ENCODE measurements at regions not wholly inside any gene's neighbourhood (a gene's known extent, or its start where the extent isn't known, plus 50 kb on each side); places are given as distances from the start of the nearest gene placed in this dataset.

DNA sequence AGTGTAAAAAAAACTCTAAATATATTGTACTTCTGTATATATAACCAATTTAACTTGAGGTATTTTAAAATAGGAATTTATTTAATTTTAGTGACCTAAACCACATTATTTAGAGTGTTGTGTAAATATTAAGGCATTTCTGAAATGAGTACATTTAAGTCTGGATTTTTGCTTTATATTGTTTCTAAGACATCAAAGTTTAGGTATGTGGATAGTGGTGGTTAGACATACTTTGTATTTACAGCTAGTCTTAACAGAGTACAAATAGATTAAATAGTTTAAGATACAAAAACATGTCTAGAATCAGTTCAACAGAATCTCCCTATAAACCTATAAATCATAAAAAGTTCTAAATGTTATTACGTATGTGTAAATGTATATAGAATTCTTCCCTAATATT, 588.5 kb downstream of the TRIML1 start:
- intact Hi-C loops (cut with DNase I) = no loop called here
- H3K27ac ChIP-seq (ENCODE audit: low read depth in 2 of 2, low read length in 2 of 2) = no peak overlapping the region
- no peak overlapping the region for H3K4me3 ChIP-seq (ENCODE audit: low read length in 3 of 3)
- no peaks in the 10 kb centered on the region for H3K36me3 ChIP-seq (ENCODE audit: control insufficient read depth in 2 of 3, insufficient read depth in 3 of 3, low read length in 3 of 3)
- H3K9me3 ChIP-seq (ENCODE audit: control insufficient read depth in 2 of 3, insufficient read depth in 1 of 3, low read length in 3 of 3) = no peaks in the 10 kb centered on the region
- FAIRE-seq = no peak
- no peaks in the 10 kb centered on the region for H3K27me3 ChIP-seq (ENCODE audit: control insufficient read depth, insufficient read depth, low read length)
- H3K9ac ChIP-seq (ENCODE audit: low read length in 3 of 3) = no peak overlapping the region
- H3K4me1 ChIP-seq (ENCODE audit: control insufficient read depth in 2 of 3, insufficient read depth in 2 of 3, low read depth in 1 of 3, low read length in 3 of 3) = no peaks in the 10 kb centered on the region
- no peak for TF ChIP-seq CTCF (IDR thresholded peaks at IDR 0.05; ENCODE audit: borderline replicate concordance, extremely low read depth, insufficient read depth)
- no peak for DNase-seq

DNA sequence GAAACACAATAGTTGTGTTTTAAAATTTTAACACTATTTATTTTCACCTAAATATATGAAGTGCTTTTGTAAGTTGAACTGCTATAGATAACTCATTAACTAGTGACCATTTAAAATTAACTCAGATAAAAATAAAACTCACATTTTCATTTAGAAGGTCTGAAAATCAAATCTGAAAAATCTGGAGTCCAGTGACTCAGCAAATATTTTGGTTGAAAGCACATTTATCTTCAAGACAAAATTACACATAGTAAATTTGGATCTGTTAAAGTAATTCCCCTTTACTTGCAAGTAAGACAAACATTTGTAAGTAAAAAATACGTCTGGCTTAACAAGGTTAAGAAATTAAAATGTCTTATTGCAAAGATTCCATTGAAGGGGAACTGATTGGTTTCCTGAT, 589.1 kb downstream of the TRIML1 start:
- H3K27me3 ChIP-seq (ENCODE audit: control insufficient read depth, insufficient read depth, low read length) = no peaks in the 10 kb centered on the region
- H3K9ac ChIP-seq (ENCODE audit: low read length in 3 of 3) = no peak overlapping the region
- H3K27ac ChIP-seq (ENCODE audit: low read depth in 2 of 2, low read length in 2 of 2) = no peak overlapping the region
- H3K4me3 ChIP-seq (ENCODE audit: low read length in 3 of 3) = no peak overlapping the region
- FAIRE-seq (no peak), DNase-seq (no peak)
- intact Hi-C loops (cut with DNase I) = no loop called here
- no peak for TF ChIP-seq CTCF (IDR thresholded peaks at IDR 0.05; ENCODE audit: borderline replicate concordance, extremely low read depth, insufficient read depth)
- no peaks in the 10 kb centered on the region for H3K4me1 ChIP-seq (ENCODE audit: control insufficient read depth in 2 of 3, insufficient read depth in 2 of 3, low read depth in 1 of 3, low read length in 3 of 3)
- H3K36me3 ChIP-seq (ENCODE audit: control insufficient read depth in 2 of 3, insufficient read depth in 3 of 3, low read length in 3 of 3) = no peaks in the 10 kb centered on the region
- no peaks in the 10 kb centered on the region for H3K9me3 ChIP-seq (ENCODE audit: control insufficient read depth in 2 of 3, insufficient read depth in 1 of 3, low read length in 3 of 3)

DNA sequence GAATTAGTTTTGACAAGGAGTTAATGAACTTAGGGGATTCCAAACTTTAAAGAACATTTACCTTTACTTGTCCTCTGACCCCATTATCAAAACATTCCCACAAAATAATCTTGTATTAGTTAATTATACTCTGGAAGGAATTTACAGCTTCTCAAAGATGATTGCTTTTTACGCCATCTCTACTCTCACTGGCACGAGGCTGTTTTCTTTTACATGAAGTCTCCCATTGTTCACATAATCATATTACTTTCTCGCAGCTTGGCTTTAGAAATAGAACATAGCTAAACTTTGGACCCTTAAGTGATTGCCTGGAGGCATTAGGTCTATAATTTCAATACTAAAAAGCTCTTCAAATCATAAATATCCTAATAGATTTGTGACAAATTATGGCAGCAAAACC, 592.9 kb downstream of the TRIML1 start:
- TF ChIP-seq CTCF (IDR thresholded peaks at IDR 0.05; ENCODE audit: borderline replicate concordance, extremely low read depth, insufficient read depth) = no peak
- H3K27ac ChIP-seq (ENCODE audit: low read depth in 2 of 2, low read length in 2 of 2) = no peak overlapping the region
- no peak overlapping the region for H3K4me3 ChIP-seq (ENCODE audit: low read length in 3 of 3)
- H3K4me1 ChIP-seq (ENCODE audit: control insufficient read depth in 2 of 3, insufficient read depth in 2 of 3, low read depth in 1 of 3, low read length in 3 of 3) = no peaks in the 10 kb centered on the region
- H3K36me3 ChIP-seq (ENCODE audit: control insufficient read depth in 2 of 3, insufficient read depth in 3 of 3, low read length in 3 of 3) = no peaks in the 10 kb centered on the region
- H3K9ac ChIP-seq (ENCODE audit: low read length in 3 of 3) = no peak overlapping the region
- intact Hi-C loops (cut with DNase I) = no loop called here
- H3K27me3 ChIP-seq (ENCODE audit: control insufficient read depth, insufficient read depth, low read length) = no peaks in the 10 kb centered on the region
- H3K9me3 ChIP-seq (ENCODE audit: control insufficient read depth in 2 of 3, insufficient read depth in 1 of 3, low read length in 3 of 3) = no peaks in the 10 kb centered on the region
- DNase-seq (no peak), FAIRE-seq (no peak)

DNA sequence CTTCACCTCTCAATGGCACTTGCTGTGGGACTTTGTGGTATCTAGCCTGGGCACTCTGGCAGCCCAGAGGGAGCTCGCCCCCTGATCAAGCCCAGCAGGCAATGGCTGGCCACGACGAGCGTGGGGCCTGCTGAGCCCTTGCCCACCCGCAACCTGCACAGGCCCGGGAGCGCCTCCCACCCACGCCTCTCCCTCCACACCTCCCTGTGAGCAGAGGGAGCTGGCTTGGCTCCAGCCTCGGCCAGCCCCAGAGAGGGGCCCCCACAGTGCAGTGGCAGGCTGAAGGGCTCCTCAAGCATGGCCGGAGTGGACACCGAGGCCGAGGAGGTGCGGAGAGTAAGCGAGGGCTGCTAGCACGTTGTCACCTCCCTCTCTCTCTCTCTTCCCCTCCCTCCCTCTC, 595.8 kb downstream of the TRIML1 start:
- no peaks in the 10 kb centered on the region for H3K36me3 ChIP-seq (ENCODE audit: control insufficient read depth in 2 of 3, insufficient read depth in 3 of 3, low read length in 3 of 3)
- DNase-seq = peak in 1 of 5 donors; percentile 61
- H3K9ac ChIP-seq (ENCODE audit: low read length in 3 of 3) = no peak overlapping the region
- FAIRE-seq = no peak
- H3K27ac ChIP-seq (ENCODE audit: low read depth in 2 of 2, low read length in 2 of 2) = no peak overlapping the region
- H3K27me3 ChIP-seq (ENCODE audit: control insufficient read depth, insufficient read depth, low read length) = no peaks in the 10 kb centered on the region
- no peaks in the 10 kb centered on the region for H3K9me3 ChIP-seq (ENCODE audit: control insufficient read depth in 2 of 3, insufficient read depth in 1 of 3, low read length in 3 of 3)
- no peak overlapping the region for H3K4me3 ChIP-seq (ENCODE audit: low read length in 3 of 3)
- no peaks in the 10 kb centered on the region for H3K4me1 ChIP-seq (ENCODE audit: control insufficient read depth in 2 of 3, insufficient read depth in 2 of 3, low read depth in 1 of 3, low read length in 3 of 3)
- no peak for TF ChIP-seq CTCF (IDR thresholded peaks at IDR 0.05; ENCODE audit: borderline replicate concordance, extremely low read depth, insufficient read depth)
- intact Hi-C loops (cut with DNase I) = no loop called here
